K562 (cell line): ENCODE measurements at regions not wholly inside any gene's neighbourhood (a gene's known extent, or its start where the extent isn't known, plus 50 kb on each side); places are given as distances from the start of the nearest gene placed in this dataset.

Experiments used
- MIER1 ChIP-seq: fragments of 450-650 bp; IDR thresholded peaks from 2 replicates; pipeline ENCODE4 v1.6.1; 2016; ENCODE audit warnings: antibody characterized with exemption, mild to moderate bottlenecking, low read depth
- NCOA2 ChIP-seq, 2 experiments: fragments of 450-650 bp; IDR thresholded peaks; 2 replicates each; pipeline ENCODE4 v1.6.1; 2018; ENCODE audit warnings: mild to moderate bottlenecking in 2 of 2, moderate library complexity in 1 of 2; ENCODE audit not compliant: partially characterized antibody in 2 of 2
- PHB2 ChIP-seq: fragments of 450-650 bp; IDR thresholded peaks from 2 replicates; pipeline ENCODE4 v1.6.1; 2017; ENCODE audit warnings: low read depth
- TF ChIP-seq, protein P1 (sequence below): fragments of 450-650 bp; IDR thresholded peaks from 2 replicates; pipeline ENCODE4 v1.6.1; 2016; ENCODE audit warnings: mild to moderate bottlenecking, moderate library complexity

DNA sequence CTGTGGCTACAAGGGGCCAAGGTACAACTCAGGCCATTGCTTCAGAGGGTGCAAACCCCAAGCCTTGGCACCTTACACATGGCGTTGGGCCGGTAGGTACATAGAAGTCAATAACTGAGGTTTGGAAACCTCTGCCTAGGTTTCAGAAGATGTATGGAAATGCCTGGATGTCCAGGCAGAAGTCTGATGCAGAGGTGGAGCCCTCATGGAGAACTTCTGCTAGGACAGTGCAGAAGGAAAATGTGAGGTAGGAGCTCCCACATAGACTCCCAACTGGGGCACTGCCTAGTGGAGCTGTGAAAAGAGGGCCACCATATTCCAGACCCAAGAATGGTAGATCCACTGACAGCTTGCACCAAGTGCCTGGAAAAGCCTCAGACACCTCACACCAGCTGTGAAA lies 92.1 kb upstream of the SFRP2 start (continued):
- TF ChIP-seq, protein P1, sequence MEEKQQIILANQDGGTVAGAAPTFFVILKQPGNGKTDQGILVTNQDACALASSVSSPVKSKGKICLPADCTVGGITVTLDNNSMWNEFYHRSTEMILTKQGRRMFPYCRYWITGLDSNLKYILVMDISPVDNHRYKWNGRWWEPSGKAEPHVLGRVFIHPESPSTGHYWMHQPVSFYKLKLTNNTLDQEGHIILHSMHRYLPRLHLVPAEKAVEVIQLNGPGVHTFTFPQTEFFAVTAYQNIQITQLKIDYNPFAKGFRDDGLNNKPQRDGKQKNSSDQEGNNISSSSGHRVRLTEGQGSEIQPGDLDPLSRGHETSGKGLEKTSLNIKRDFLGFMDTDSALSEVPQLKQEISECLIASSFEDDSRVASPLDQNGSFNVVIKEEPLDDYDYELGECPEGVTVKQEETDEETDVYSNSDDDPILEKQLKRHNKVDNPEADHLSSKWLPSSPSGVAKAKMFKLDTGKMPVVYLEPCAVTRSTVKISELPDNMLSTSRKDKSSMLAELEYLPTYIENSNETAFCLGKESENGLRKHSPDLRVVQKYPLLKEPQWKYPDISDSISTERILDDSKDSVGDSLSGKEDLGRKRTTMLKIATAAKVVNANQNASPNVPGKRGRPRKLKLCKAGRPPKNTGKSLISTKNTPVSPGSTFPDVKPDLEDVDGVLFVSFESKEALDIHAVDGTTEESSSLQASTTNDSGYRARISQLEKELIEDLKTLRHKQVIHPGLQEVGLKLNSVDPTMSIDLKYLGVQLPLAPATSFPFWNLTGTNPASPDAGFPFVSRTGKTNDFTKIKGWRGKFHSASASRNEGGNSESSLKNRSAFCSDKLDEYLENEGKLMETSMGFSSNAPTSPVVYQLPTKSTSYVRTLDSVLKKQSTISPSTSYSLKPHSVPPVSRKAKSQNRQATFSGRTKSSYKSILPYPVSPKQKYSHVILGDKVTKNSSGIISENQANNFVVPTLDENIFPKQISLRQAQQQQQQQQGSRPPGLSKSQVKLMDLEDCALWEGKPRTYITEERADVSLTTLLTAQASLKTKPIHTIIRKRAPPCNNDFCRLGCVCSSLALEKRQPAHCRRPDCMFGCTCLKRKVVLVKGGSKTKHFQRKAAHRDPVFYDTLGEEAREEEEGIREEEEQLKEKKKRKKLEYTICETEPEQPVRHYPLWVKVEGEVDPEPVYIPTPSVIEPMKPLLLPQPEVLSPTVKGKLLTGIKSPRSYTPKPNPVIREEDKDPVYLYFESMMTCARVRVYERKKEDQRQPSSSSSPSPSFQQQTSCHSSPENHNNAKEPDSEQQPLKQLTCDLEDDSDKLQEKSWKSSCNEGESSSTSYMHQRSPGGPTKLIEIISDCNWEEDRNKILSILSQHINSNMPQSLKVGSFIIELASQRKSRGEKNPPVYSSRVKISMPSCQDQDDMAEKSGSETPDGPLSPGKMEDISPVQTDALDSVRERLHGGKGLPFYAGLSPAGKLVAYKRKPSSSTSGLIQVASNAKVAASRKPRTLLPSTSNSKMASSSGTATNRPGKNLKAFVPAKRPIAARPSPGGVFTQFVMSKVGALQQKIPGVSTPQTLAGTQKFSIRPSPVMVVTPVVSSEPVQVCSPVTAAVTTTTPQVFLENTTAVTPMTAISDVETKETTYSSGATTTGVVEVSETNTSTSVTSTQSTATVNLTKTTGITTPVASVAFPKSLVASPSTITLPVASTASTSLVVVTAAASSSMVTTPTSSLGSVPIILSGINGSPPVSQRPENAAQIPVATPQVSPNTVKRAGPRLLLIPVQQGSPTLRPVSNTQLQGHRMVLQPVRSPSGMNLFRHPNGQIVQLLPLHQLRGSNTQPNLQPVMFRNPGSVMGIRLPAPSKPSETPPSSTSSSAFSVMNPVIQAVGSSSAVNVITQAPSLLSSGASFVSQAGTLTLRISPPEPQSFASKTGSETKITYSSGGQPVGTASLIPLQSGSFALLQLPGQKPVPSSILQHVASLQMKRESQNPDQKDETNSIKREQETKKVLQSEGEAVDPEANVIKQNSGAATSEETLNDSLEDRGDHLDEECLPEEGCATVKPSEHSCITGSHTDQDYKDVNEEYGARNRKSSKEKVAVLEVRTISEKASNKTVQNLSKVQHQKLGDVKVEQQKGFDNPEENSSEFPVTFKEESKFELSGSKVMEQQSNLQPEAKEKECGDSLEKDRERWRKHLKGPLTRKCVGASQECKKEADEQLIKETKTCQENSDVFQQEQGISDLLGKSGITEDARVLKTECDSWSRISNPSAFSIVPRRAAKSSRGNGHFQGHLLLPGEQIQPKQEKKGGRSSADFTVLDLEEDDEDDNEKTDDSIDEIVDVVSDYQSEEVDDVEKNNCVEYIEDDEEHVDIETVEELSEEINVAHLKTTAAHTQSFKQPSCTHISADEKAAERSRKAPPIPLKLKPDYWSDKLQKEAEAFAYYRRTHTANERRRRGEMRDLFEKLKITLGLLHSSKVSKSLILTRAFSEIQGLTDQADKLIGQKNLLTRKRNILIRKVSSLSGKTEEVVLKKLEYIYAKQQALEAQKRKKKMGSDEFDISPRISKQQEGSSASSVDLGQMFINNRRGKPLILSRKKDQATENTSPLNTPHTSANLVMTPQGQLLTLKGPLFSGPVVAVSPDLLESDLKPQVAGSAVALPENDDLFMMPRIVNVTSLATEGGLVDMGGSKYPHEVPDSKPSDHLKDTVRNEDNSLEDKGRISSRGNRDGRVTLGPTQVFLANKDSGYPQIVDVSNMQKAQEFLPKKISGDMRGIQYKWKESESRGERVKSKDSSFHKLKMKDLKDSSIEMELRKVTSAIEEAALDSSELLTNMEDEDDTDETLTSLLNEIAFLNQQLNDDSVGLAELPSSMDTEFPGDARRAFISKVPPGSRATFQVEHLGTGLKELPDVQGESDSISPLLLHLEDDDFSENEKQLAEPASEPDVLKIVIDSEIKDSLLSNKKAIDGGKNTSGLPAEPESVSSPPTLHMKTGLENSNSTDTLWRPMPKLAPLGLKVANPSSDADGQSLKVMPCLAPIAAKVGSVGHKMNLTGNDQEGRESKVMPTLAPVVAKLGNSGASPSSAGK = no peak
- TF ChIP-seq NCOA2 (IDR thresholded peaks at IDR 0.05; ENCODE audit: partially characterized antibody in 2 of 2) (no peak), MIER1 (no peak), PHB2 (no peak)
